Chondrocyte (in vitro differentiated cells): ENCODE measurements at regions not wholly inside any gene's neighbourhood (a gene's known extent, or its start where the extent isn't known, plus 50 kb on each side); places are given as distances from the start of the nearest gene placed in this dataset.

Experiments
- DNase-seq: peaks from one replicate; pipeline ENCODE4 v3.0.0; 2021; ENCODE audit warnings: mixed read lengths, low spot score
- H3K27ac Mint-ChIP-seq: one replicate; pipeline ENCODE4 v1.8.0; 2021; ENCODE audit warnings: mild to moderate bottlenecking, moderate library complexity, mixed read lengths; ENCODE audit not compliant: unreplicated experiment
- H3K27me3 Mint-ChIP-seq: 2 replicates; pipeline ENCODE4 v1.8.0; 2021; ENCODE audit warnings: low read depth, mixed read lengths
- H3K36me3 Mint-ChIP-seq: 2 replicates; pipeline ENCODE4 v1.8.0; 2021; ENCODE audit warnings: low read depth, mixed read lengths
- H3K4me1 Mint-ChIP-seq: 2 replicates; pipeline ENCODE4 v1.8.0; 2021; ENCODE audit warnings: low read depth, mild to moderate bottlenecking, mixed read lengths
- H3K4me3 Mint-ChIP-seq: one replicate; pipeline ENCODE4 v1.8.0; 2021; ENCODE audit warnings: mild to moderate bottlenecking, moderate library complexity, mixed read lengths; ENCODE audit not compliant: unreplicated experiment
- H3K9me3 Mint-ChIP-seq: 2 replicates; pipeline ENCODE4 v1.8.0; 2021; ENCODE audit warnings: low read depth, mixed read lengths
- TF ChIP-seq, protein P1 (sequence below): fragments of 200-600 bp; sonication (generic); IDR thresholded peaks from 2 replicates; pipeline ENCODE4 v1.5.0; 2021; ENCODE audit warnings: antibody characterized with exemption, mild to moderate bottlenecking, moderate library complexity

GRCh38 chr1:228999446-229000170 lies 264.3 kb downstream of the RHOU start:
- TF ChIP-seq, protein P1, sequence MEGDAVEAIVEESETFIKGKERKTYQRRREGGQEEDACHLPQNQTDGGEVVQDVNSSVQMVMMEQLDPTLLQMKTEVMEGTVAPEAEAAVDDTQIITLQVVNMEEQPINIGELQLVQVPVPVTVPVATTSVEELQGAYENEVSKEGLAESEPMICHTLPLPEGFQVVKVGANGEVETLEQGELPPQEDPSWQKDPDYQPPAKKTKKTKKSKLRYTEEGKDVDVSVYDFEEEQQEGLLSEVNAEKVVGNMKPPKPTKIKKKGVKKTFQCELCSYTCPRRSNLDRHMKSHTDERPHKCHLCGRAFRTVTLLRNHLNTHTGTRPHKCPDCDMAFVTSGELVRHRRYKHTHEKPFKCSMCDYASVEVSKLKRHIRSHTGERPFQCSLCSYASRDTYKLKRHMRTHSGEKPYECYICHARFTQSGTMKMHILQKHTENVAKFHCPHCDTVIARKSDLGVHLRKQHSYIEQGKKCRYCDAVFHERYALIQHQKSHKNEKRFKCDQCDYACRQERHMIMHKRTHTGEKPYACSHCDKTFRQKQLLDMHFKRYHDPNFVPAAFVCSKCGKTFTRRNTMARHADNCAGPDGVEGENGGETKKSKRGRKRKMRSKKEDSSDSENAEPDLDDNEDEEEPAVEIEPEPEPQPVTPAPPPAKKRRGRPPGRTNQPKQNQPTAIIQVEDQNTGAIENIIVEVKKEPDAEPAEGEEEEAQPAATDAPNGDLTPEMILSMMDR: no peak
- DNase-seq: no peak
- H3K27me3 Mint-ChIP-seq: peaks cover 2% of the 10 kb centered on the region

DNA sequence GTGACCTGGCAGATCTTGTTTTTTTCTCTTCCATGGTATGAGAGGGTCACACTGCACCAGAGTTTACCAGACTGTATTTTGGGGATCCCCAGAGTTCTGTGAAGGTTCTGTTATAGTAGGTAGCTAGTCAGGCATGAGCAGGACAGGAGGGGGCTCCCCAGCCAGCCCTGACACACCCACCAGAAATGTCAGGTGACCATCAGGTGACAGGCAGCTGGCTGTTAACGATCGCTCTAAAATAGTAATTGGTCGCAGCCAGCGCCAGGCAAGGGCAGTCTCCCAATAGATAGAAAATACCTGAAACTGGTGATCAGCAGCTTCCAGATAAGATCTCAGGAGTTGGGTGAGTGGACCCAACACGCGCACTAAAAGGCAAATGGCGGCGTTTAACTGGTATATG lies 264.9 kb downstream of the RHOU start:
- Mint-ChIP-seq H3K27ac (no peak overlapping the region), H3K36me3 (no peaks in the 10 kb centered on the region), H3K4me1 (no peaks in the 10 kb centered on the region), H3K27me3 (peaks cover 2% of the 10 kb centered on the region), H3K9me3 (no peaks in the 10 kb centered on the region), H3K4me3 (no peak overlapping the region)
- no peak for DNase-seq
- TF ChIP-seq, protein P1: no peak

More at GRCh38 chr1:228999446-229000170, 264.3 kb downstream of the RHOU start:
- Mint-ChIP-seq H3K36me3 (no peaks in the 10 kb centered on the region), H3K9me3 (no peaks in the 10 kb centered on the region), H3K27ac (no peak overlapping the region), H3K4me3 (no peak overlapping the region), H3K4me1 (no peaks in the 10 kb centered on the region)

DNA sequence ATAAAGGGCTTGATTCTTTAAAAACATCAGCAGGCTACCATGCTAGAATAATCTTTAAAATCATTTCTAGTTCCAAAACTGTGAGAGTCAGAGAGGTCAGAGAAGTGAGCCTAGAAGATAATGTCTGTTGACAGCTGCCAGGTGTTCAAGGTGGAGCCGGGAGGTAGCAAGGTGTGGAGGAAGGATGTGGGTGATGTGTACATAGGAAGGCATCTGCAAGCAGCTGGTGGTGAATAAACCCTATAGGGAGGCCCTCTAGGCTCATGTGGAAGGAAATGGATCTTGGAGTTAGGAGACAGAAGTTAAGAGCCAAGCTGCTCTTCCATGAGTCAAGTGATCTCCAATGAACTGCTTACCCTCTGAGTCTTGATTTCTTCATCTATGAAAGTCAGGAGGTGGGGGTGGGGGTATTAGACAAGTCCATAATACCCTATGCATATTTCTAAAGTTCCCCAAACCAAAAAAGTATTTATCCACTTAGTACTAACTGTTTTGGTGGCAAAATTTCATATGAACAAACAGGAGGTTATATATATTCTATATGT lies 266.3 kb downstream of the RHOU start:
- Mint-ChIP-seq H3K4me3 (no peak overlapping the region), H3K27ac (no peak overlapping the region), H3K9me3 (no peaks in the 10 kb centered on the region), H3K27me3 (peaks cover 2% of the 10 kb centered on the region), H3K4me1 (no peaks in the 10 kb centered on the region), H3K36me3 (no peaks in the 10 kb centered on the region)
- TF ChIP-seq, protein P1: no peak
- no peak for DNase-seq

GRCh38 chr1:229002037-229002436 lies 266.8 kb downstream of the RHOU start:
- Mint-ChIP-seq H3K27me3 (peaks cover 3% of the 10 kb centered on the region), H3K36me3 (no peaks in the 10 kb centered on the region), H3K4me1 (no peaks in the 10 kb centered on the region), H3K27ac (no peak overlapping the region), H3K9me3 (no peaks in the 10 kb centered on the region), H3K4me3 (no peak overlapping the region)
- DNase-seq: no peak
- TF ChIP-seq, protein P1: no peak

GRCh38 chr1:229002451-229002960 lies 267.2 kb downstream of the RHOU start:
- H3K27ac Mint-ChIP-seq: no peak overlapping the region
- H3K27me3 Mint-ChIP-seq: peaks cover 3% of the 10 kb centered on the region
- H3K4me1 Mint-ChIP-seq: no peaks in the 10 kb centered on the region
- no peak overlapping the region for H3K4me3 Mint-ChIP-seq
- no peak for DNase-seq
- no peaks in the 10 kb centered on the region for H3K9me3 Mint-ChIP-seq
- H3K36me3 Mint-ChIP-seq: no peaks in the 10 kb centered on the region
- TF ChIP-seq, protein P1: no peak
